Chondrocyte (in vitro differentiated cells): ENCODE measurements at regions not wholly inside any gene's neighbourhood (a gene's known extent, or its start where the extent isn't known, plus 50 kb on each side); places are given as distances from the start of the nearest gene placed in this dataset.
A peak's percentile ranks its signal among the peaks of the same experiment; 100 is the strongest.

ENCODE experiments used
- DNase-seq: peaks from one replicate; pipeline ENCODE4 v3.0.0; 2021; ENCODE audit warnings: mixed read lengths, low spot score
- H3K27ac Mint-ChIP-seq: one replicate; pipeline ENCODE4 v1.8.0; 2021; ENCODE audit warnings: mild to moderate bottlenecking, moderate library complexity, mixed read lengths; ENCODE audit not compliant: unreplicated experiment
- H3K27me3 Mint-ChIP-seq: 2 replicates; pipeline ENCODE4 v1.8.0; 2021; ENCODE audit warnings: low read depth, mixed read lengths
- H3K36me3 Mint-ChIP-seq: 2 replicates; pipeline ENCODE4 v1.8.0; 2021; ENCODE audit warnings: low read depth, mixed read lengths
- H3K4me1 Mint-ChIP-seq: 2 replicates; pipeline ENCODE4 v1.8.0; 2021; ENCODE audit warnings: low read depth, mild to moderate bottlenecking, mixed read lengths
- H3K4me3 Mint-ChIP-seq: one replicate; pipeline ENCODE4 v1.8.0; 2021; ENCODE audit warnings: mild to moderate bottlenecking, moderate library complexity, mixed read lengths; ENCODE audit not compliant: unreplicated experiment
- H3K9me3 Mint-ChIP-seq: 2 replicates; pipeline ENCODE4 v1.8.0; 2021; ENCODE audit warnings: low read depth, mixed read lengths
- TF ChIP-seq, protein P1 (sequence below): fragments of 200-600 bp; sonication (generic); IDR thresholded peaks from 2 replicates; pipeline ENCODE4 v1.5.0; 2021; ENCODE audit warnings: antibody characterized with exemption, mild to moderate bottlenecking, moderate library complexity

- DNase-seq: no peak
- H3K4me1 Mint-ChIP-seq: peaks cover 21% of the 10 kb centered on the region
- H3K36me3 Mint-ChIP-seq: peaks cover 2% of the 10 kb centered on the region
- TF ChIP-seq, protein P1, sequence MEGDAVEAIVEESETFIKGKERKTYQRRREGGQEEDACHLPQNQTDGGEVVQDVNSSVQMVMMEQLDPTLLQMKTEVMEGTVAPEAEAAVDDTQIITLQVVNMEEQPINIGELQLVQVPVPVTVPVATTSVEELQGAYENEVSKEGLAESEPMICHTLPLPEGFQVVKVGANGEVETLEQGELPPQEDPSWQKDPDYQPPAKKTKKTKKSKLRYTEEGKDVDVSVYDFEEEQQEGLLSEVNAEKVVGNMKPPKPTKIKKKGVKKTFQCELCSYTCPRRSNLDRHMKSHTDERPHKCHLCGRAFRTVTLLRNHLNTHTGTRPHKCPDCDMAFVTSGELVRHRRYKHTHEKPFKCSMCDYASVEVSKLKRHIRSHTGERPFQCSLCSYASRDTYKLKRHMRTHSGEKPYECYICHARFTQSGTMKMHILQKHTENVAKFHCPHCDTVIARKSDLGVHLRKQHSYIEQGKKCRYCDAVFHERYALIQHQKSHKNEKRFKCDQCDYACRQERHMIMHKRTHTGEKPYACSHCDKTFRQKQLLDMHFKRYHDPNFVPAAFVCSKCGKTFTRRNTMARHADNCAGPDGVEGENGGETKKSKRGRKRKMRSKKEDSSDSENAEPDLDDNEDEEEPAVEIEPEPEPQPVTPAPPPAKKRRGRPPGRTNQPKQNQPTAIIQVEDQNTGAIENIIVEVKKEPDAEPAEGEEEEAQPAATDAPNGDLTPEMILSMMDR: no peak
- peak overlapping the region; percentile 72 for H3K27ac Mint-ChIP-seq
- no peaks in the 10 kb centered on the region for H3K27me3 Mint-ChIP-seq
- H3K4me3 Mint-ChIP-seq: no peak overlapping the region
- H3K9me3 Mint-ChIP-seq: no peaks in the 10 kb centered on the region
Observed at GRCh38 chr7:131226514-131226865, 101.2 kb upstream of the MKLN1 start.

- Mint-ChIP-seq H3K27ac (peak overlapping the region; percentile 94), H3K9me3 (no peaks in the 10 kb centered on the region)
- TF ChIP-seq, protein P1: no peak
Observed at GRCh38 chr7:131231381-131232220, 96.1 kb upstream of the MKLN1 start.

DNA sequence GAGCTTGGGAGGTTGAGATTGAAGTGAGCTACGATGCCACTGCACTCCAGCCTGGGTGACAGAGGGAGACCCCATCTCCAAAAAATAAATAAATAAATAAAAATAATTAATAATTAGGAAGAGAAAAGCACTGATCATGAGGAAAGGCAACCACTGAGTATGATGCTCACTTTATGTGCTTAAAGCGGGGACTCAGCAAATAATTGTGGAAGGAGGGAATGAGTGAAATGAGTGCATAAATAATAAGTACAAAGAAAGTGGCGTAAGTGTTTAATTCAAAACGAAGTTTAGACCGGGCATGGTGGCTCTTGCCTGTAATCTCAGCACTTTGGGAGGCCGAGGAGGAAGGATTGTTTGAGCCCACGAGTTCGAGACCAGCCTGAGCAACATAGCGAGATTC lies 94.9 kb upstream of the MKLN1 start:
- no peaks in the 10 kb centered on the region for H3K9me3 Mint-ChIP-seq
- H3K4me3 Mint-ChIP-seq: no peak overlapping the region
- H3K36me3 Mint-ChIP-seq: no peaks in the 10 kb centered on the region
- H3K4me1 Mint-ChIP-seq: peaks cover 30% of the 10 kb centered on the region
- no peak overlapping the region for H3K27ac Mint-ChIP-seq
- DNase-seq: no peak
- H3K27me3 Mint-ChIP-seq: no peaks in the 10 kb centered on the region
- TF ChIP-seq, protein P1: no peak

More at GRCh38 chr7:131231381-131232220, 96.1 kb upstream of the MKLN1 start:
- H3K36me3 Mint-ChIP-seq: peaks cover 2% of the 10 kb centered on the region
- no peaks in the 10 kb centered on the region for H3K27me3 Mint-ChIP-seq
- DNase-seq: no peak
- H3K4me3 Mint-ChIP-seq: no peak overlapping the region
- peaks cover 30% of the 10 kb centered on the region for H3K4me1 Mint-ChIP-seq

- DNase-seq: no peak
Observed at GRCh38 chr7:131233193-131233592, 94.5 kb upstream of the MKLN1 start.

DNA sequence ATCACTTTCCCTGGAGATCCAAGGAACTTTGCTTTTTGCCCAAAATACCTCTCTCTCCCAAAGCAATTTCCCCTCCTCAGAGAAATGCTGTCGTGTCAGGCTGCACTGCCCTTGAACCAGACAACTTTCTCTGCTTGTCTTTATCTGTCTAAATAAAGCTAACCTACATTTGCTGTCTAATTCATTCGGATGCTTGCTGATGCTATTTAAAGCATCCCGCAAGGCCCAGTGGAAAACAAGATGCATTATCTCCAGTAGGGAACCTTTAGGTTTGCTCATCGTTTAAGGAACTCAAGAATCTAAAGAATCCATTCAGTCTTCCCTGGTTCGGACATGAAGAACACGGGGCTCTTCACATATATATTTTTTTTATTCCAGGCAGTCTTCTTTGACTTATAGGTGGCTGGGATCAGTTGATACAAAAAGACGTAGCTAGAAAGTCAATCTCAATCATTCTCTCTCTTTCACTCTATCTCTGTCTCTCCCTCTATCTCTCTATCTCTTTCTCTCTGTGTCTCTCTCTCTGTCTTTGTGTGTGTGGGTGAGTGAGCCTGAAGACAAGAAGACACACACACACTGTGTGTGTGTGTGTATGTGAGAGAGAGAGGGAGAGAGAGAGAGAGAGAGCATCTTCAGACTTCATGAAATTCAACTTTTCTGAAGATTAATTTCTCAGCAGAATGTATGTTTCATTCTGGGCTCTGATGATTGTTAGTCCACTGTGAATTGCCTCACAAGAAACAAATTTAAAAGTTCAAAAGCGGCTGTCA lies 92.8 kb upstream of the MKLN1 start:
- no peak for DNase-seq
- H3K36me3 Mint-ChIP-seq: peaks cover 2% of the 10 kb centered on the region
- peak overlapping the region; percentile 89 for H3K27ac Mint-ChIP-seq
- H3K4me1 Mint-ChIP-seq: peaks cover 35% of the 10 kb centered on the region
- H3K9me3 Mint-ChIP-seq: peaks cover 7% of the 10 kb centered on the region
- H3K4me3 Mint-ChIP-seq: no peak overlapping the region
- H3K27me3 Mint-ChIP-seq: no peaks in the 10 kb centered on the region
- TF ChIP-seq, protein P1: no peak

More at GRCh38 chr7:131233193-131233592, 94.5 kb upstream of the MKLN1 start:
- TF ChIP-seq, protein P1: no peak
- peaks cover under 1% of the 10 kb centered on the region for H3K9me3 Mint-ChIP-seq
- no peak overlapping the region for H3K4me3 Mint-ChIP-seq
- H3K4me1 Mint-ChIP-seq: peaks cover 31% of the 10 kb centered on the region
- H3K36me3 Mint-ChIP-seq: no peaks in the 10 kb centered on the region
- H3K27ac Mint-ChIP-seq: no peak overlapping the region
- no peaks in the 10 kb centered on the region for H3K27me3 Mint-ChIP-seq
